ENCODE measurements at regions not wholly inside any gene's neighbourhood (a gene's known extent, or its start where the extent isn't known, plus 50 kb on each side); places are given as distances from the start of the nearest gene placed in this dataset.

DNA sequence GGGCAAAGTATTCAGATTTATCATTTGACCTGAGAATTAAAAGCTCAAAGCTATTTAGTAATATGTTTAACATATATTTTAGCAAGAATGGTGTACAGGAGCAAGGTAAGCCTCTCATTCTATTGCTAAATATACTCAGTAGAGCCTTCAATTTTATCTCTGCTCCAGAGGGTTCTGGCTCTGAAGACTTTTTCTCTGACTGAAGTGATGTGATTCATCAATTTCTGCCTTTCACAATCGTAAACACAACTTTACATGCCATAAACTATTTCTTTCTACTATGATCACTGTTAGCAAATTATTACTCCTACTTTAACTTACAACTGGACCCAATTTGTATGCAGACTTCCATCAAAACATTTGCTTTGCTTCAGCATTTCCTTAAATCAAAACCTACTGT is 315.0 kb upstream of the NDST4 start:
- Histone ChIP-seq H3K4me1 (no peaks in the 10 kb centered on the region), H3K9me3 (replicated peaks) (peaks cover 4% of the 10 kb centered on the region), H3K27ac (replicated peaks) (no peak overlapping the region), H3K36me3 (no peaks in the 10 kb centered on the region), H3K27me3 (ENCODE audit: low read depth) (no peaks in the 10 kb centered on the region), H3K4me3 (no peak overlapping the region)
- no peak for DNase-seq
- TF ChIP-seq, protein P1, sequence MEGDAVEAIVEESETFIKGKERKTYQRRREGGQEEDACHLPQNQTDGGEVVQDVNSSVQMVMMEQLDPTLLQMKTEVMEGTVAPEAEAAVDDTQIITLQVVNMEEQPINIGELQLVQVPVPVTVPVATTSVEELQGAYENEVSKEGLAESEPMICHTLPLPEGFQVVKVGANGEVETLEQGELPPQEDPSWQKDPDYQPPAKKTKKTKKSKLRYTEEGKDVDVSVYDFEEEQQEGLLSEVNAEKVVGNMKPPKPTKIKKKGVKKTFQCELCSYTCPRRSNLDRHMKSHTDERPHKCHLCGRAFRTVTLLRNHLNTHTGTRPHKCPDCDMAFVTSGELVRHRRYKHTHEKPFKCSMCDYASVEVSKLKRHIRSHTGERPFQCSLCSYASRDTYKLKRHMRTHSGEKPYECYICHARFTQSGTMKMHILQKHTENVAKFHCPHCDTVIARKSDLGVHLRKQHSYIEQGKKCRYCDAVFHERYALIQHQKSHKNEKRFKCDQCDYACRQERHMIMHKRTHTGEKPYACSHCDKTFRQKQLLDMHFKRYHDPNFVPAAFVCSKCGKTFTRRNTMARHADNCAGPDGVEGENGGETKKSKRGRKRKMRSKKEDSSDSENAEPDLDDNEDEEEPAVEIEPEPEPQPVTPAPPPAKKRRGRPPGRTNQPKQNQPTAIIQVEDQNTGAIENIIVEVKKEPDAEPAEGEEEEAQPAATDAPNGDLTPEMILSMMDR (IDR thresholded peaks at IDR 0.05; ENCODE audit: borderline replicate concordance), result no peak
- intact Hi-C loops (cut with micrococcal nuclease), result no loop called here

DNA sequence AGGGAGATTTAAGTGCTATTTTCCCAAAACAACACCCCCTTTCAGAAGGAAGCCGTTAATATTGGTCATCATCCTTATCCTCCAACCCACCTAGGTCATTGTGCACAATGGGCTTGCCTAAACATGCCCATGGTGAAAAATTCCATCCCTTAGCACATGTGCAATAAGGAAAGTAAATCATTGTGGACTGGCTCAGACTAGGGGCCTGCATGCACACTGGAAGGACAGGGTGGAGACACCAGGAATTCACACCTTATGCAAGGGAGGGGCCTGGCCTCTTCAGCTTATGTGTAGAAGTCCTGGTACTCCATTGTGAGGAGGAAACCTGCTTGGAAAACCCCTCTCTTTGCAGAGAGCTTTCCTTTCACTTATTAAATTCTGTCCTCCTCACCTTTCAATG is 311.4 kb upstream of the NDST4 start:
- intact Hi-C loops (cut with micrococcal nuclease), result no loop called here
- TF ChIP-seq, protein P1 (IDR thresholded peaks at IDR 0.05; ENCODE audit: borderline replicate concordance), result no peak
- H3K27ac ChIP-seq (replicated peaks), result no peak overlapping the region
- H3K36me3 ChIP-seq, result no peaks in the 10 kb centered on the region
- H3K4me3 ChIP-seq, result no peak overlapping the region
- peaks cover 22% of the 10 kb centered on the region for H3K9me3 ChIP-seq (replicated peaks)
- no peaks in the 10 kb centered on the region for H3K27me3 ChIP-seq (ENCODE audit: low read depth)
- DNase-seq, result no peak
- no peaks in the 10 kb centered on the region for H3K4me1 ChIP-seq

DNA sequence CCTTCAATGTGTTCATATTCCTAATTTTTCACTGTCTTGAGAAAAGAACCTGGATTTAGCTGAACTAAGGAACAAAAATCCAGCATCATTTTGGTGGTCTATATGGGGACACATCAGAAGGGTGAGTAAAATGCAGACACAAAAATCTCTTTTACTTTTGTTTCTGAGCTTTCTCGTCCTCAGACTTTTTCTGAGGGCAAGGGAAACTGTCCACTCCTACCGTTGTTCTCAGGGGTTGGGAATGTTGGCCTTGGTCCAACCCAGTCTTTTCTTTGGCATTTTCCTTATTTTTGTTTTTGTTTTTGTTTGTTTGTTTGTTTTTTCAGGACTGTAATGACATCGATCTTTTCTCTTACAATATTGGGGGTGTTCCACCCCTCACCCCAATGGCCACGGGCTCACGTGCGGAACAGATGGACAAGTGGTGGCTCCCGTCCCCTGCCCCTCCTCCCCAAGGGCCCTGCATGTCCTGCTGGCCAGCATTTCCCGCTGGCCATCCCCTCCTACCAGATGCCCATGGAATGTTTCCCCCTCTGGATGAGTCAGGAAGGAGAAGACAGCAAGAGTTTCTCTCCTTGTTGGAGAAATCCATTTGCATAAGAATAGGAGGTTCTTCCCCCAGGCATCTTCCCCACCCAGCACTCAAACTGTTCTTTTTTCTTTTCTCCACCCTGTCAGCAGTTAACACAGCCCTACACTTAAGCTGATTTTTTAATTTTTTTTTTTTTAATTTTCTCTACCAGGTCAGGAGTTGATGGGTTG is 305.4 kb upstream of the NDST4 start:
- no peak for DNase-seq
- H3K4me3 ChIP-seq, result no peak overlapping the region
- no peak overlapping the region for H3K27ac ChIP-seq (replicated peaks)
- no peaks in the 10 kb centered on the region for H3K36me3 ChIP-seq
- H3K4me1 ChIP-seq, result no peaks in the 10 kb centered on the region
- H3K27me3 ChIP-seq (ENCODE audit: low read depth), result no peaks in the 10 kb centered on the region
- peaks cover 24% of the 10 kb centered on the region for H3K9me3 ChIP-seq (replicated peaks)
- TF ChIP-seq, protein P1 (IDR thresholded peaks at IDR 0.05; ENCODE audit: borderline replicate concordance), result no peak
- intact Hi-C loops (cut with micrococcal nuclease), result no loop called here

DNA sequence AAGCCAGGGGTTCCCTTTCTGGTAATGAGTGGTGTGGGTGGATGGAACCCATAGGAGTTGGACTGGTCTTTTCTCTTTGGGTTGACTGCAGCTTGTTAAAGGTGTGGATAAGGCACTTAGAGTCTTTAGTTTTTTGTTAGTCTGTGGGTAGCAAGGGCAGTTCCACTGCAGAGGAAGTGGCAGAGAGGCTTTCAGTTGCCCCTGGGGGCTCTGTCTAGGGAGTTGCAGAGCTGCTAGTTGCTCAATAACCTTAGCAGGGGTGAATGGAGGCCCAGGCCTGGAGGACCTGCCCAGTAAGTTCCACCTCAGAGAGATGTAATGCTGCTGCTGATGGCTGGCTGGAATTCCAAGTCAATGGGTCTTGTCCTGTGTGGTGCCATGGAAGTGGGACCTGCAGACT is 282.6 kb upstream of the NDST4 start:
- Histone ChIP-seq H3K9me3 (replicated peaks) (peaks cover 37% of the 10 kb centered on the region), H3K27me3 (ENCODE audit: low read depth) (no peaks in the 10 kb centered on the region), H3K36me3 (no peaks in the 10 kb centered on the region), H3K27ac (replicated peaks) (no peak overlapping the region), H3K4me1 (no peaks in the 10 kb centered on the region), H3K4me3 (no peak overlapping the region)
- intact Hi-C loops (cut with micrococcal nuclease), result no loop called here
- TF ChIP-seq, protein P1 (IDR thresholded peaks at IDR 0.05; ENCODE audit: borderline replicate concordance), result no peak
- no peak for DNase-seq

- Histone ChIP-seq H3K27ac (replicated peaks) (no peak overlapping the region), H3K9me3 (replicated peaks) (no peaks in the 10 kb centered on the region), H3K36me3 (no peaks in the 10 kb centered on the region), H3K27me3 (ENCODE audit: low read depth) (no peaks in the 10 kb centered on the region), H3K4me3 (no peak overlapping the region), H3K4me1 (no peaks in the 10 kb centered on the region)
- TF ChIP-seq, protein P1 (IDR thresholded peaks at IDR 0.05; ENCODE audit: borderline replicate concordance), result no peak
- DNase-seq, result no peak
- intact Hi-C loops (cut with micrococcal nuclease), result no loop called here
Observed at GRCh38 chr4:115376866-115377265, 263.4 kb upstream of the NDST4 start.

Data from left ventricle myocardium inferior (tissue), 1 donor.